Calu3 (cell line): ENCODE measurements at regions not wholly inside any gene's neighbourhood (a gene's known extent, or its start where the extent isn't known, plus 50 kb on each side); places are given as distances from the start of the nearest gene placed in this dataset.
"Not testable (repeated sequence)": the region's sequence is repeated elsewhere in the genome, so short reads cannot be mapped to it uniquely, and the experiment has no call there.

ENCODE experiments used
- BruUV-seq: library from RNA; stranded (reverse); fragments of 400-500 nt; replicated peaks from 2 replicates; lab custom pipeline; 2021; lab: Mats Ljungman, UMichigan
- CTCF ChIA-PET: fragments of 300-600 bp; sonication (Branson Sonifier 250); formaldehyde crosslinking; loops from one replicate; lab custom pipeline; 2022; ENCODE audit warnings: antibody characterized with exemption; lab: Charles Lee
- DNase-seq: peaks from one replicate; pipeline ENCODE4 v3.0.0; 2022
- H3K27ac Mint-ChIP-seq: one replicate; pipeline ENCODE4 v1.8.0; 2022; ENCODE audit warnings: mixed read lengths; ENCODE audit not compliant: unreplicated experiment
- H3K27me3 Mint-ChIP-seq: one replicate; pipeline ENCODE4 v1.8.0; 2022; ENCODE audit warnings: mixed read lengths; ENCODE audit not compliant: unreplicated experiment
- H3K36me3 Mint-ChIP-seq: one replicate; pipeline ENCODE4 v1.8.0; 2022; ENCODE audit warnings: mild to moderate bottlenecking, moderate library complexity, mixed read lengths; ENCODE audit not compliant: insufficient read depth, unreplicated experiment
- H3K4me1 Mint-ChIP-seq: one replicate; pipeline ENCODE4 v1.8.0; 2022; ENCODE audit warnings: mild to moderate bottlenecking, low read depth, mixed read lengths; ENCODE audit not compliant: unreplicated experiment
- H3K4me3 Mint-ChIP-seq: one replicate; pipeline ENCODE4 v1.8.0; 2022; ENCODE audit warnings: mild to moderate bottlenecking, low read depth, moderate library complexity, mixed read lengths; ENCODE audit not compliant: unreplicated experiment
- H3K9me3 Mint-ChIP-seq: one replicate; pipeline ENCODE4 v1.8.0; 2022; ENCODE audit warnings: low read depth, mixed read lengths; ENCODE audit not compliant: unreplicated experiment
- CTCF ChIP-seq: fragments of 200-600 bp; IDR thresholded peaks from one replicate; pipeline ENCODE4 v1.8.0; 2022; ENCODE audit warnings: antibody characterized with exemption; ENCODE audit not compliant: unreplicated experiment
- intact Hi-C: fragments of 100-400 bp; cut with micrococcal nuclease; formaldehyde crosslinking; loops from one replicate; pipeline ENCODE4 v1.10.0; 2022; ENCODE audit not compliant: unreplicated experiment

- H3K27me3 Mint-ChIP-seq = no peaks in the 10 kb centered on the region
- no peak overlapping the region for H3K27ac Mint-ChIP-seq
Observed at GRCh38 chr6:132190097-132190814, 211.0 kb downstream of the MOXD1 start.

DNA sequence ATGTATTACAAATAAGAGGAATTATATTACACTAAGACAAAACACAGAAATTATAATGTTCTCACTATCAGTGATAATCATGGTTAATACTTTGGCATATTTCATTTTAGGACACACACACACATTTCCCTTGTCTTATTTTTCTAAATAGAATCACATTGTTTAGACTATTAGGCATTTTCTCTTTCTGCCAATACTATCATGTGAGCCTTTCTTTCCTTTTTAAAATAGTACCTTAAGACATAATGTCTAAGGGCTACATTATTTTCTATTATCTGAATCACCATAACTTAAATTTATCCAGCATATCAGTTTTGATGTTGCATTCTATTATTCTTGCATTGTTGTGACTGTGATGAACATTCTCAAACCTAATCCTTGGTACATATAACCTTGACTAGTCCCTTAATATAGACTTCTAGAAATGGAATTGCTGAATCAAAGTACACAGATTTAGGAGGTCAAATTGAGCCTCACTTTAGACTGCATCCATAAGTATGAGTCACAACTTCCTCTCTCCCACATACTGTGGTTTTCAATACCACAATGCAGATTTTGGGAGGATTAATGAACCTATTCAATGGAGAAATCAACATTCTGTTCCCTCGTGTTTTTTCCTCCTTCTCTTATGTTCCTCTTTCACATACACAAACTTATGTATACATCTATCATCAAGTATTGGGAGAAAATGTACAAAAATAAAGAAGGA lies 212.6 kb downstream of the MOXD1 start:
- H3K4me3 Mint-ChIP-seq = no peak overlapping the region
- H3K27ac Mint-ChIP-seq = no peak overlapping the region
- CTCF ChIA-PET = no interaction called here

More at GRCh38 chr6:132190097-132190814, 211.0 kb downstream of the MOXD1 start:
- no peaks in the 10 kb centered on the region for H3K9me3 Mint-ChIP-seq
- intact Hi-C loops = no loop called here
- no peak for TF ChIP-seq CTCF
- peaks cover 25% of the 10 kb centered on the region for H3K4me1 Mint-ChIP-seq
- CTCF ChIA-PET = no interaction called here
- DNase-seq = no peak
- H3K4me3 Mint-ChIP-seq = no peak overlapping the region
- no peaks in the 10 kb centered on the region for H3K36me3 Mint-ChIP-seq
- BruUV-seq = no TSS peak

GRCh38 chr6:132187816-132188215 lies 213.5 kb downstream of the MOXD1 start:
- BruUV-seq = no TSS peak
- Mint-ChIP-seq H3K27me3 (no peaks in the 10 kb centered on the region), H3K4me3 (no peak overlapping the region), H3K4me1 (peaks cover 18% of the 10 kb centered on the region), H3K27ac (no peak overlapping the region), H3K36me3 (no peaks in the 10 kb centered on the region), H3K9me3 (peaks cover 3% of the 10 kb centered on the region)
- CTCF ChIA-PET = no interaction called here
- TF ChIP-seq CTCF = no peak
- intact Hi-C loops = no loop called here
- DNase-seq = no peak

More for the DNA sequence above, 212.6 kb downstream of the MOXD1 start:
- H3K36me3 Mint-ChIP-seq = no peaks in the 10 kb centered on the region
- no TSS peak for BruUV-seq
- no peaks in the 10 kb centered on the region for H3K9me3 Mint-ChIP-seq
- intact Hi-C loops = no loop called here
- no peak for TF ChIP-seq CTCF
- DNase-seq = no peak
- no peaks in the 10 kb centered on the region for H3K27me3 Mint-ChIP-seq
- H3K4me1 Mint-ChIP-seq = peaks cover 18% of the 10 kb centered on the region

DNA sequence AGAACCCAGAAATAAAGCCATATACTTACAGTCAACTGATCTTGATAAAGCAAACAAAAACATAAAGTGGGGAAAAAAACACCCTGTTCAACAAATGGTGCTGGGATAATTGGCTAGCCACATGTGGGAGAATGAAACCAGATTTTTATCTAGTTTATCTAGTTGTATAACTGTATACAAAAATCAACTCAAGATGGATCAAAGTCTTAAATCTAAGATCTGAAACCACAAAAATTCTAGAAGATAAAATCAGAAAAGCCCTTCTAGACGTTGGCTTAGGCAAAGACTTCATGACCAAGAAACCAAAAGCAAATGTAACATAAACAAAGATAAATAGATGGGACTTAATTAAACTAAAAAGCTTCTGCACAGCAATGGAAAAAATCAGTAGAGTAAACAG lies 216.3 kb downstream of the MOXD1 start:
- H3K27me3 Mint-ChIP-seq, BruUV-seq, H3K4me3 Mint-ChIP-seq, CTCF ChIA-PET, H3K9me3 Mint-ChIP-seq, DNase-seq, intact Hi-C loops, H3K36me3 Mint-ChIP-seq, H3K27ac Mint-ChIP-seq: not testable (repeated sequence)
- H3K4me1 Mint-ChIP-seq = peaks cover 12% of the 10 kb centered on the region

GRCh38 chr6:132179955-132180354 lies 221.3 kb downstream of the MOXD1 start:
- Mint-ChIP-seq H3K4me3 (no peak overlapping the region), H3K36me3 (no peaks in the 10 kb centered on the region), H3K27me3 (no peaks in the 10 kb centered on the region), H3K4me1 (no peaks in the 10 kb centered on the region), H3K27ac (no peak overlapping the region), H3K9me3 (peaks cover 21% of the 10 kb centered on the region)
- CTCF ChIA-PET = interaction anchor here (1.1 kb wide), 1 partner anchor 12 kb away, joined by 3 read pairs; no protein-coding TSS in a partner anchor
- BruUV-seq = no TSS peak
- no peak for TF ChIP-seq CTCF
- no peak for DNase-seq
- intact Hi-C loops = no loop called here
